AG09319 (cell line): ENCODE measurements at regions not wholly inside any gene's neighbourhood (a gene's known extent, or its start where the extent isn't known, plus 50 kb on each side); places are given as distances from the start of the nearest gene placed in this dataset.

Experiments
- DNase-seq: peaks from one replicate; pipeline ENCODE4 v3.0.0-alpha.2; 2010; ENCODE audit warnings: low read depth; ENCODE audit errors: extremely low read depth
- CTCF ChIP-seq: IDR thresholded peaks from 2 replicates; pipeline ENCODE4 v1.5.1; 2011; ENCODE audit warnings: low read depth, mild to moderate bottlenecking, inconsistent platforms, low read length, moderate library complexity

- DNase-seq = no peak
- TF ChIP-seq CTCF = no peak
Measured at GRCh38 chr5:120158211-120158610, 305.9 kb upstream of the PRR16 start.

- no peak for DNase-seq
- TF ChIP-seq CTCF = no peak
Measured at GRCh38 chr5:120159155-120159554, 304.9 kb upstream of the PRR16 start.

- no peak for TF ChIP-seq CTCF
- no peak for DNase-seq
Measured at GRCh38 chr5:120160124-120160895, 303.8 kb upstream of the PRR16 start.

DNA sequence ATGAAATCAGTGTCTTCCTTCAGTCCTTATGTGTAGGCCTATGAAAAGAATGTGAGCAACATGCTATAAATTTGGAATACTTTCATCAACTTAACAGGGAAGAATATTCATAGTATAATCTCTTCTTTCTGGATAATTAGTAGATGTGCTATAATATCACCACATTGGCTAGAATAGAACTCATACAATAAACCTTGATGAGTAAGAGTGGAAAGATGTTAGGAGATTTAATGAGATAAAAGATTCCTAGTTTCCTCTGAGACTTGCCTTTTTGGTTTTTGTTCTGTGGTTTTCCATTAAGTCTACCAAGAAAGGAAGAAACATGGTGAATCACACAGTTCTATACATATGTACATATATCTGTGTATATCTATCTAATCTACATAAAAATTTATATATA, 301.8 kb upstream of the PRR16 start:
- no peak for DNase-seq
- no peak for TF ChIP-seq CTCF

DNA sequence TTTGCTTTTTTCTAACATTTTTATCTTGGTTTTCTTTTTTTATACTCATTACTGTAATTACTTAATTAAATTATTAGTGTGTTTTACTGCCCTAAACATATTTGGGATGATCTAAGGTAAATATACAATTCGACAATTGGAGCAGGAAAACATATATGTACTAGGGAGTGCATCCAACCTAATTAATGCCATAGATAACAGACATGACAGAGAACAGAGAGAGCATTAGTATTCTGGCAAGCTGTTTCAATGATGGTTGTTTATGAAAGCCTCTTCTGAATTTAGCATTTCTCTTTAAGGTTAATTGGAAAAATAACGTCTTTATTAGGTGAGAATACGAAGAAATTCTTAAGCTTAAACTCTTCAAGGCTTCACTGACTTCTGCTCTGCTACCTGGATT, 300.1 kb upstream of the PRR16 start:
- no peak for DNase-seq
- TF ChIP-seq CTCF = no peak

DNA sequence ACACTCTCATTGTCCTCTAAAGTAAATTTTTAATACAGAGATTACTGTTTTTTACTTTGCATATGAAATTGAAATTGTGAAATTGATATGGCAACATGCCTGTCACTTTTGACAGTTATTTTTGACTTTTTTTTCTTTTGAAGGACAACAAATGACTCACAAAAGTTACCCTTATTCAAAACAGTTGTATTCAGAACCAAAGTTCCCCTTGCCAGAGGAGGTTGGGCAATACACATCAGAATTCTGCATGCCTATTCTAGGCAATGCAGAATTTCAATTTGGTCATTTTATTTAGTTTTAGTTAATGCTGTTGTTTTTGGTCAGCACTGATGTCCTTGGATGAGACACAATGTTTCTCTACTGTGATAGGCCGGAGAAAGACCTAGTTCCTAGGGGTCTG, 299.1 kb upstream of the PRR16 start:
- TF ChIP-seq CTCF = no peak
- DNase-seq = no peak

DNA sequence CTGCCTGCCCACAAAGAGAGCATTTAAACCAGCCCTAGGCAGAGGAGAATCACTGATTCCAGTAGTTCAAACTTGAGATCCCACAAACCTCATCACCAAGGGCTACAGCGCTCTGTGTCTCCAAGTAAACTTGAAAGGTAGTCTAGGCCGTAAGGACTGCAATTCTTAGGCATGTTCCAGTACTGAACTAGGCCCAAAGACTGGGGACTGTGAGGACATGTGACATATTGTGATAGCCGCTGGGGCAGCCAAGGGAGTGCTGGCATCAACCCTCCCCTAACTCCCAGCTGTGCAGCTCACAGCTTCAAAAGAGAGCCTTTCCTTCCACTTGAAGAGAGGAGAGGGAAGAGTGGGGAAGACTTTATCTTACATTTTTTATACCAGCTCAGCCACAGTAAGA, 291.0 kb upstream of the PRR16 start:
- no peak for TF ChIP-seq CTCF

More for the DNA sequence above, 291.0 kb upstream of the PRR16 start:
- DNase-seq = no peak
